HCT116 (cell line): ENCODE measurements at regions not wholly inside any gene's neighbourhood (a gene's known extent, or its start where the extent isn't known, plus 50 kb on each side); places are given as distances from the start of the nearest gene placed in this dataset.

Experiments used
- ATAC-seq: fragments of 200-7000 bp; cut with Tn5 transposase; 2 replicates; pipeline ENCODE4 v1.9.1; 2020; ENCODE audit warnings: mild to moderate bottlenecking, moderate library complexity
- BruUV-seq: library from RNA; stranded (reverse); fragments of 400-500 nt; replicated peaks from 2 replicates; lab custom pipeline; 2021; lab: Mats Ljungman, UMichigan
- CTCF ChIA-PET: fragments of 300-600 bp; sonication (Branson Sonifier 250); formaldehyde crosslinking; loops from one replicate; lab custom pipeline; 2021; ENCODE audit warnings: antibody characterized with exemption; lab: Charles Lee
- POLR2A ChIA-PET: fragments of 300-600, 350-600 bp; sonication (Branson Sonifier 250); formaldehyde crosslinking; loops from one replicate; lab custom pipeline; 2021; ENCODE audit warnings: antibody characterized with exemption; lab: Charles Lee
- RAD21 ChIA-PET, 2 experiments: fragments of 300-600 bp; sonication (Branson Sonifier 250); formaldehyde crosslinking; loops; one replicate each; lab custom pipeline; 2023; ENCODE audit warnings: low total read pairs in 2 of 2; ENCODE audit not compliant: uncharacterized antibody in 2 of 2, unreplicated experiment in 2 of 2, low non-redundant PET in 1 of 2; lab: Charles Lee
- DNase-seq: peaks from one replicate; pipeline ENCODE4 v3.0.0-alpha.2; 2010; ENCODE audit warnings: low read depth, low spot score
- H2AFZ ChIP-seq: fragments of 200-600 bp; shearing (Covaris generic), sonication (generic); 2 replicates; pipeline ENCODE4 v1.6.1; 2017; ENCODE audit warnings: low read depth, mixed run types, mixed read lengths, antibody characterized with exemption, low read length; ENCODE audit not compliant: poor library complexity, severe bottlenecking
- H3K27ac ChIP-seq: 2 replicates; pipeline ENCODE4 v1.5.1; 2012; ENCODE audit warnings: low read depth, low read length
- H3K27me3 ChIP-seq: fragments of 200-600 bp; sonication (generic); 2 replicates; pipeline ENCODE4 v1.6.1; 2016; ENCODE audit warnings: mixed run types, low read length, mixed read lengths; ENCODE audit not compliant: insufficient read depth
- H3K36me3 ChIP-seq, 2 experiments: fragments of 200-500 bp in 1 of 2; fragments of 200-600 bp in 1 of 2; sonication (Bioruptor generic) in 1 of 2; sonication (generic) in 1 of 2; 2 replicates each; pipeline versions ENCODE4 v1.5.1 to v1.6.1; 2014 to 2016; ENCODE audit warnings: low read length in 2 of 2, inconsistent platforms in 1 of 2, mixed read lengths in 1 of 2, mixed run types in 1 of 2; ENCODE audit not compliant: insufficient read depth in 2 of 2, control insufficient read depth in 1 of 2
- H3K4me1 ChIP-seq, 2 experiments: fragments of 200-600 bp in 1 of 2; sonication (generic) in 1 of 2; 2 replicates each; pipeline versions ENCODE4 v1.5.1 to v1.6.1; 2012 to 2017; ENCODE audit warnings: low read length in 2 of 2, inconsistent platforms in 1 of 2, mild to moderate bottlenecking in 1 of 2, mixed read lengths in 1 of 2, mixed run types in 1 of 2, moderate library complexity in 1 of 2; ENCODE audit not compliant: insufficient read depth in 2 of 2, control insufficient read depth in 1 of 2
- H3K4me2 ChIP-seq: fragments of 200-600 bp; sonication (generic); 2 replicates; pipeline ENCODE4 v1.6.1; 2017; ENCODE audit warnings: mixed run types, low read length, mixed read lengths
- H3K4me3 ChIP-seq, 2 experiments: fragments of 200-600 bp in 1 of 2; sonication (generic) in 1 of 2; replicated peaks in 1 of 2; 2 replicates each; pipeline ENCODE4 v1.5.1; 2011 to 2016; ENCODE audit warnings: low read length in 2 of 2, control low read depth in 1 of 2, low read depth in 1 of 2, mild to moderate bottlenecking in 1 of 2, mixed read lengths in 1 of 2, mixed run types in 1 of 2
- H3K79me2 ChIP-seq: fragments of 200-600 bp; sonication (generic); 2 replicates; pipeline ENCODE4 v1.6.1; 2017; ENCODE audit warnings: mild to moderate bottlenecking, mixed run types, low read length, moderate library complexity, mixed read lengths; ENCODE audit not compliant: insufficient read depth
- H3K9ac ChIP-seq: fragments of 200-600 bp; sonication (generic); 2 replicates; pipeline ENCODE4 v1.6.1; 2016; ENCODE audit warnings: low read length, mixed read lengths
- H3K9me2 ChIP-seq: fragments of 200-600 bp; sonication (generic), shearing (Covaris generic); 2 replicates; pipeline ENCODE4 v1.6.1; 2017; ENCODE audit warnings: mixed run types, mild to moderate bottlenecking, moderate library complexity; ENCODE audit not compliant: insufficient read depth
- H3K9me3 ChIP-seq, 2 experiments: fragments of 200-500 bp in 1 of 2; fragments of 200-600 bp in 1 of 2; sonication (Bioruptor generic) in 1 of 2; sonication (generic) in 1 of 2; 2 replicates each; pipeline ENCODE4 v1.6.1; 2014 to 2017; ENCODE audit warnings: low read length in 2 of 2, mixed read lengths in 2 of 2, inconsistent platforms in 1 of 2, low read depth in 1 of 2, mild to moderate bottlenecking in 1 of 2, mixed run types in 1 of 2, moderate library complexity in 1 of 2; ENCODE audit not compliant: control insufficient read depth in 1 of 2, insufficient read depth in 1 of 2
- H4K20me1 ChIP-seq: fragments of 200-600 bp; sonication (generic), shearing (Covaris generic); 2 replicates; pipeline ENCODE4 v1.6.1; 2017; ENCODE audit warnings: mixed run types, mild to moderate bottlenecking, moderate library complexity; ENCODE audit not compliant: insufficient read depth
- ATF3 ChIP-seq: IDR thresholded peaks from 2 replicates; pipeline ENCODE4 v1.6.1; 2012
- CBX3 ChIP-seq: IDR thresholded peaks from 2 replicates; pipeline ENCODE4 v1.6.1; 2012; ENCODE audit warnings: low read depth
- CEBPB ChIP-seq: IDR thresholded peaks from 2 replicates; pipeline ENCODE4 v1.6.1; 2012; ENCODE audit warnings: low read depth
- CTCF ChIP-seq, 3 experiments: fragments of 200-600 bp in 1 of 3; sonication (generic) in 1 of 3; IDR thresholded peaks in 2 of 3; conservative IDR thresholded peaks in 1 of 3; 2 replicates each; pipeline ENCODE4 v1.5.1; 2012 to 2017; ENCODE audit warnings: low read depth in 2 of 3, low read length in 2 of 3, antibody characterized with exemption in 1 of 3, borderline replicate concordance in 1 of 3, control low read depth in 1 of 3, mild to moderate bottlenecking in 1 of 3, mixed read lengths in 1 of 3, mixed run types in 1 of 3, moderate library complexity in 1 of 3; ENCODE audit not compliant: insufficient read depth in 1 of 3
- EGR1 ChIP-seq: IDR thresholded peaks from 2 replicates; pipeline ENCODE4 v1.6.1; 2012; ENCODE audit warnings: low read depth
- EZH2 ChIP-seq: fragments of 200-600 bp; sonication (generic); IDR thresholded peaks from 2 replicates; pipeline ENCODE4 v1.6.1; 2017; ENCODE audit warnings: antibody characterized with exemption, mixed run types
- EZH2phosphoT487 ChIP-seq: fragments of 200-600 bp; IDR thresholded peaks from 2 replicates; pipeline ENCODE4 v1.6.1; 2018; ENCODE audit warnings: antibody characterized with exemption, borderline replicate concordance
- FOSL1 ChIP-seq: IDR thresholded peaks from 2 replicates; pipeline ENCODE4 v1.6.1; 2012; ENCODE audit warnings: low read depth
- JUND ChIP-seq: IDR thresholded peaks from 2 replicates; pipeline ENCODE4 v1.6.1; 2012
- MAX ChIP-seq: IDR thresholded peaks from 2 replicates; pipeline ENCODE4 v1.6.1; 2012
- POLR2A ChIP-seq: IDR thresholded peaks from 2 replicates; pipeline ENCODE4 v1.7.0; 2011; ENCODE audit warnings: borderline replicate concordance; ENCODE audit not compliant: insufficient read depth, insufficient read length; ENCODE audit errors: extremely low read depth
- POLR2AphosphoS5 ChIP-seq: IDR thresholded peaks from 2 replicates; pipeline ENCODE4 v1.6.1; 2011; ENCODE audit warnings: mild to moderate bottlenecking, low read depth, low read length, moderate library complexity
- RAD21 ChIP-seq: IDR thresholded peaks from 2 replicates; pipeline ENCODE4 v1.6.1; 2012; ENCODE audit warnings: low read depth, mild to moderate bottlenecking
- REST ChIP-seq: IDR thresholded peaks from 2 replicates; pipeline ENCODE4 v1.6.1; 2012; ENCODE audit warnings: low read depth
- SIN3A ChIP-seq: IDR thresholded peaks from 2 replicates; pipeline ENCODE4 v1.6.1; 2012; ENCODE audit warnings: low read depth
- SP1 ChIP-seq: IDR thresholded peaks from 2 replicates; pipeline ENCODE4 v1.6.1; 2012; ENCODE audit warnings: low read depth
- SRF ChIP-seq: IDR thresholded peaks from 2 replicates; pipeline ENCODE4 v1.6.1; 2012; ENCODE audit warnings: low read depth
- TCF7L2 ChIP-seq: IDR thresholded peaks from 2 replicates; pipeline ENCODE4 v1.7.0; 2011; ENCODE audit warnings: borderline replicate concordance, inconsistent platforms; ENCODE audit not compliant: insufficient read depth, insufficient read length; ENCODE audit errors: extremely low read depth
- YY1 ChIP-seq: IDR thresholded peaks from 2 replicates; pipeline ENCODE4 v1.6.1; 2011; ENCODE audit warnings: low read length, low read depth, moderate library complexity, mild to moderate bottlenecking; ENCODE audit not compliant: insufficient replicate concordance; ENCODE audit errors: extremely low read depth
- intact Hi-C: fragments of 100-400 bp; cut with micrococcal nuclease; formaldehyde crosslinking; loops from 2 replicates; pipeline ENCODE4 v1.10.0; 2022

GRCh38 chrX:25125483-25125882 lies 109.7 kb upstream of the ARX start (continued):
- no peak for TF ChIP-seq EZH2phosphoT487
- no peak for TF ChIP-seq CTCF (IDR thresholded peaks at IDR 0.05 in 2 of 3, conservative IDR thresholded peaks at IDR 0.05 in 1 of 3; ENCODE audit: borderline replicate concordance in 1 of 3, insufficient read depth in 1 of 3, low read depth in 2 of 3, low read length in 2 of 3)
- no peak for TF ChIP-seq POLR2AphosphoS5

GRCh38 chrX:25124391-25124790 lies 108.6 kb upstream of the ARX start:
- RAD21 ChIA-PET = no interaction called here
- Histone ChIP-seq H3K79me2 (no peaks in the 10 kb centered on the region), H3K36me3 (no peaks in the 10 kb centered on the region), H3K9me3 (no peaks in the 10 kb centered on the region), H3K9me2 (no peaks in the 10 kb centered on the region), H3K4me2 (no peak overlapping the region), H3K4me3 (no peak overlapping the region), H3K9ac (no peak overlapping the region), H4K20me1 (no peaks in the 10 kb centered on the region), H3K27me3 (no peaks in the 10 kb centered on the region), H3K27ac (no peak overlapping the region), H3K4me1 (no peaks in the 10 kb centered on the region), H2AFZ (no peak overlapping the region)
- no peak for DNase-seq
- no peak for ATAC-seq
- CTCF ChIA-PET = no interaction called here
- intact Hi-C loops = no loop called here
- no peak for TF ChIP-seq JUND
- TF ChIP-seq FOSL1 = no peak
- no peak for TF ChIP-seq EZH2
- no peak for TF ChIP-seq CBX3
- no peak for TF ChIP-seq CEBPB
- TF ChIP-seq EZH2phosphoT487 = no peak
- no peak for TF ChIP-seq MAX
- no peak for TF ChIP-seq POLR2A
- no peak for TF ChIP-seq REST
- TF ChIP-seq RAD21 = no peak
- no peak for TF ChIP-seq YY1
- TF ChIP-seq TCF7L2 = no peak
- TF ChIP-seq ATF3 = no peak
- no peak for TF ChIP-seq SRF
- TF ChIP-seq SP1 = no peak
- TF ChIP-seq CTCF (IDR thresholded peaks at IDR 0.05 in 2 of 3, conservative IDR thresholded peaks at IDR 0.05 in 1 of 3; ENCODE audit: borderline replicate concordance in 1 of 3, insufficient read depth in 1 of 3, low read depth in 2 of 3, low read length in 2 of 3) = no peak
- TF ChIP-seq EGR1 = no peak
- TF ChIP-seq SIN3A = no peak
- BruUV-seq = no TSS peak
- POLR2A ChIA-PET = no interaction called here
